H1 (cell line): ENCODE measurements at regions not wholly inside any gene's neighbourhood (a gene's known extent, or its start where the extent isn't known, plus 50 kb on each side); places are given as distances from the start of the nearest gene placed in this dataset.

Source experiments
- CTCF ChIA-PET: fragments of 300-600 bp; sonication (Branson Sonifier 250); formaldehyde crosslinking; loops from one replicate; lab custom pipeline; 2021; ENCODE audit not compliant: partially characterized antibody; lab: Charles Lee
- POLR2A ChIA-PET: fragments of 300-600 bp; sonication (Branson Sonifier 250); formaldehyde crosslinking; loops from one replicate; lab custom pipeline; 2021; ENCODE audit warnings: inconsistent platforms; ENCODE audit not compliant: partially characterized antibody; lab: Charles Lee
- DNase-seq, 2 experiments: peaks; one replicate each; pipeline versions ENCODE4 v3.0.0 to v3.0.0-alpha.2; 2010 to 2022; ENCODE audit warnings: low spot score in 2 of 2, low read depth in 1 of 2, mixed read lengths in 1 of 2
- FAIRE-seq: peaks from 2 replicates; lab custom pipeline; 2011; peaks lifted over from hg19 to GRCh38; lab: Jason Lieb, UNC
- H2AFZ ChIP-seq: 2 replicates; pipeline ENCODE4 v1.8.1; 2012; ENCODE audit warnings: low read length, inconsistent platforms
- H2AK5ac ChIP-seq: 2 replicates; pipeline ENCODE4 v1.6.1; 2013; ENCODE audit warnings: low read depth, low read length
- H2BK120ac ChIP-seq: replicated peaks from 2 replicates; pipeline ENCODE3; 2013; ENCODE audit warnings: low read depth, low read length, inconsistent platforms
- H2BK12ac ChIP-seq: 2 replicates; pipeline ENCODE4 v1.6.1; 2013; ENCODE audit warnings: low read depth, low read length
- H2BK15ac ChIP-seq: 2 replicates; pipeline ENCODE4 v1.6.1; 2013; ENCODE audit warnings: low read length
- H2BK20ac ChIP-seq: 2 replicates; pipeline ENCODE4 v1.6.1; 2013; ENCODE audit warnings: low read length
- H2BK5ac ChIP-seq: 2 replicates; pipeline ENCODE4 v1.6.1; 2013; ENCODE audit warnings: low read depth, low read length
- H3K14ac ChIP-seq: 2 replicates; pipeline ENCODE4 v1.6.1; 2013; ENCODE audit warnings: inconsistent platforms; ENCODE audit not compliant: insufficient read length
- H3K18ac ChIP-seq: 2 replicates; pipeline ENCODE4 v1.6.1; 2013; ENCODE audit warnings: low read length; ENCODE audit errors: extremely low read depth
- H3K23ac ChIP-seq: 2 replicates; pipeline ENCODE4 v1.6.1; 2013; ENCODE audit warnings: inconsistent platforms; ENCODE audit not compliant: insufficient read length
- H3K23me2 ChIP-seq: 2 replicates; pipeline ENCODE4 v1.6.1; 2013; ENCODE audit warnings: low read depth, low read length
- H3K27ac ChIP-seq: 2 replicates; pipeline ENCODE4 v1.6.1; 2011; ENCODE audit warnings: low read depth, low read length, inconsistent platforms
- H3K27me3 ChIP-seq, 4 experiments: replicated peaks in 1 of 4; 1 replicate in 1 of 4; 2 replicates in 3 of 4; pipeline versions ENCODE4 v1.6.1 to v1.8.1; 2011 to 2013; ENCODE audit warnings: low read length in 3 of 4, mild to moderate bottlenecking in 3 of 4, inconsistent platforms in 2 of 4, mixed read lengths in 2 of 4, moderate library complexity in 1 of 4; ENCODE audit not compliant: control insufficient read depth in 3 of 4, insufficient read depth in 3 of 4; ENCODE audit errors: extremely low read depth in 1 of 4
- H3K36me3 ChIP-seq, 4 experiments: 2 replicates each; pipeline versions ENCODE4 v1.6.1 to v1.8.1; 2011 to 2013; ENCODE audit warnings: mild to moderate bottlenecking in 4 of 4, low read length in 3 of 4, moderate library complexity in 2 of 4, control low read depth in 1 of 4, inconsistent platforms in 1 of 4; ENCODE audit not compliant: insufficient read depth in 4 of 4, control insufficient read depth in 2 of 4
- H3K4ac ChIP-seq: replicated peaks from 2 replicates; pipeline ENCODE3; 2013; ENCODE audit warnings: low read length, low read depth, mixed read lengths, inconsistent platforms; ENCODE audit not compliant: insufficient read length
- H3K4me1 ChIP-seq, 4 experiments: replicated peaks in 1 of 4; 1 replicate in 1 of 4; 2 replicates in 3 of 4; pipeline versions ENCODE4 v1.6.1 to v1.8.1; 2011 to 2013; ENCODE audit warnings: low read length in 3 of 4, inconsistent platforms in 2 of 4, mixed read lengths in 1 of 4; ENCODE audit not compliant: insufficient read depth in 4 of 4, control insufficient read depth in 3 of 4
- H3K4me2 ChIP-seq, 2 experiments: 2 replicates each; pipeline versions ENCODE4 v1.6.1 to v1.8.1; 2011 to 2013; ENCODE audit warnings: low read depth in 2 of 2, low read length in 2 of 2, control low read depth in 1 of 2, inconsistent platforms in 1 of 2, mild to moderate bottlenecking in 1 of 2; ENCODE audit not compliant: insufficient read depth in 1 of 2
- H3K4me3 ChIP-seq, 4 experiments: fragments of 200-600, 300-600 bp in 1 of 4; sonication (generic), shearing (Covaris generic), sonication (Bioruptor Twin) in 1 of 4; 2 replicates each; pipeline versions ENCODE4 v1.5.1 to v1.8.1; 2011 to 2016; ENCODE audit warnings: low read length in 4 of 4, low read depth in 3 of 4, control low read depth in 2 of 4, inconsistent platforms in 2 of 4, mild to moderate bottlenecking in 2 of 4, mixed read lengths in 1 of 4, moderate library complexity in 1 of 4; ENCODE audit not compliant: insufficient read depth in 2 of 4; ENCODE audit errors: extremely low read depth in 1 of 4
- H3K56ac ChIP-seq: replicated peaks from 2 replicates; pipeline ENCODE3; 2013; ENCODE audit warnings: low read depth, mild to moderate bottlenecking, mixed read lengths, low read length, inconsistent platforms; ENCODE audit not compliant: insufficient read length
- H3K79me1 ChIP-seq: 2 replicates; pipeline ENCODE4 v1.6.1; 2013; ENCODE audit warnings: low read depth, low read length, control low read depth
- H3K79me2 ChIP-seq, 2 experiments: 2 replicates each; pipeline versions ENCODE4 v1.6.1 to v1.8.1; 2012 to 2013; ENCODE audit warnings: low read length in 2 of 2, mild to moderate bottlenecking in 2 of 2, inconsistent platforms in 1 of 2; ENCODE audit not compliant: insufficient read depth in 2 of 2, control insufficient read depth in 1 of 2
- H3K9ac ChIP-seq, 4 experiments: replicated peaks in 1 of 4; 1 replicate in 1 of 4; 2 replicates in 3 of 4; pipeline versions ENCODE4 v1.6.1 to v1.8.1; 2011 to 2013; ENCODE audit warnings: low read depth in 3 of 4, low read length in 3 of 4, control low read depth in 2 of 4, mild to moderate bottlenecking in 2 of 4, moderate library complexity in 2 of 4, inconsistent platforms in 1 of 4; ENCODE audit errors: extremely low read depth in 1 of 4
- H3K9me3 ChIP-seq, 2 experiments: 2 replicates each; pipeline versions ENCODE4 v1.6.1 to v1.8.1; 2012 to 2013; ENCODE audit warnings: mild to moderate bottlenecking in 2 of 2, moderate library complexity in 2 of 2, control low read depth in 1 of 2, inconsistent platforms in 1 of 2, low read depth in 1 of 2, low read length in 1 of 2, mixed read lengths in 1 of 2; ENCODE audit not compliant: insufficient read depth in 2 of 2
- H4K20me1 ChIP-seq, 2 experiments: replicated peaks in 1 of 2; 2 replicates each; pipeline versions ENCODE3 to v1.8.1; 2011 to 2013; ENCODE audit warnings: inconsistent platforms in 2 of 2, low read length in 2 of 2, mild to moderate bottlenecking in 1 of 2; ENCODE audit not compliant: insufficient read depth in 2 of 2, control insufficient read depth in 1 of 2
- H4K5ac ChIP-seq: 2 replicates; pipeline ENCODE4 v1.6.1; 2013; ENCODE audit warnings: low read length, low read depth, mixed read lengths, inconsistent platforms; ENCODE audit not compliant: insufficient read length
- H4K8ac ChIP-seq: 2 replicates; pipeline ENCODE4 v1.8.0; 2013; ENCODE audit warnings: mild to moderate bottlenecking, moderate library complexity, low read length, inconsistent platforms; ENCODE audit not compliant: insufficient read depth; ENCODE audit errors: extremely low read depth
- H4K91ac ChIP-seq: replicated peaks from 2 replicates; pipeline ENCODE3; 2013; ENCODE audit warnings: low read length, mixed read lengths, inconsistent platforms; ENCODE audit not compliant: insufficient read length
- BRCA1 ChIP-seq: IDR thresholded peaks from 2 replicates; pipeline ENCODE4 v1.6.1; 2012; ENCODE audit warnings: low read depth, low read length, improper control_type of control experiment
- GABPA ChIP-seq: IDR thresholded peaks from 2 replicates; pipeline ENCODE4 v1.6.1; 2011; ENCODE audit warnings: mild to moderate bottlenecking, low read length, moderate library complexity, borderline replicate concordance; ENCODE audit not compliant: insufficient read depth
- KDM1A ChIP-seq: fragments of 200-600, 300-600 bp; sonication (generic); IDR thresholded peaks from 2 replicates; pipeline ENCODE4 v1.7.1; 2016; ENCODE audit warnings: mild to moderate bottlenecking, low read length, borderline replicate concordance
- POU5F1 ChIP-seq: IDR thresholded peaks from 2 replicates; pipeline ENCODE4 v1.6.1; 2011; ENCODE audit warnings: low read depth, mild to moderate bottlenecking, low read length, moderate library complexity
- WGBS, 2 experiments: shearing (Covaris generic) in 1 of 2; methylation state at CpG; one replicate each; pipeline versions ENCODE4 v1.1.6 to v1.1.7; 2013 to 2015; ENCODE audit warnings: low lambda C conversion rate in 2 of 2, mixed read lengths in 2 of 2, inconsistent platforms in 1 of 2, low coverage in 1 of 2, missing lambda C conversion rate in 1 of 2; ENCODE audit not compliant: insufficient replicate concordance in 2 of 2, insufficient coverage in 1 of 2, insufficient read length in 1 of 2; ENCODE audit errors: extremely low coverage in 1 of 2, missing lambda C conversion rate in 1 of 2; 5-methylcytosine and 5-hydroxymethylcytosine counted together

- Histone ChIP-seq H2AFZ (no peak overlapping the region), H2BK15ac (no peak overlapping the region), H4K8ac (no peak overlapping the region), H3K4me3 (no peak overlapping the region), H3K27ac (no peak overlapping the region), H2BK12ac (peak overlapping the region; percentile 56; the same call in 1 of the 2 replicates), H3K18ac (no peak overlapping the region; the same call in 1 of the 2 replicates), H3K36me3 (no peaks in the 10 kb centered on the region), H3K9me3 (no peaks in the 10 kb centered on the region), H2AK5ac (no peak overlapping the region; the same call in 1 of the 2 replicates), H4K5ac (no peak overlapping the region), H3K4ac (no peak overlapping the region), H4K91ac (peak overlapping the region; percentile 75), H3K56ac (no peak overlapping the region), H3K79me2 (no peaks in the 10 kb centered on the region), H3K4me2 (peak overlapping the region in 1 of 2 experiments; percentile 73; a peak in 2 of 4 replicates), H3K14ac (no peak overlapping the region), H3K4me1 (peaks cover 6 to 15% (median 12%) of the 10 kb centered on the region in 4 experiments), H3K79me1 (no peaks in the 10 kb centered on the region), H2BK5ac (peak overlapping the region; percentile 40; the same call in 1 of the 2 replicates), H2BK20ac (peak overlapping the region; percentile 82), H2BK120ac (peak overlapping the region; percentile 30), H3K23ac (no peak overlapping the region), H3K23me2 (peaks cover 6% of the 10 kb centered on the region; the same call in 1 of the 2 replicates), H4K20me1 (no peaks in the 10 kb centered on the region), H3K27me3 (no peaks in the 10 kb centered on the region), H3K9ac (no peak overlapping the region)
- DNase-seq: no peak
- WGBS, 2 experiments: 82% methylated on average over 3 of the region's 3 CpGs; no CpG with 5 or more reads in 1 of the 2 experiments
- no peak for FAIRE-seq
- ChIA-PET CTCF (interaction anchor here (0.6 to 3.8 kb wide), 7 partner anchors 9 to 653 kb away, joined by 3 to 21 read pairs (median 5); no protein-coding TSS in a partner anchor), POLR2A (interaction anchor here (1.0 to 3.2 kb wide), 4 partner anchors 52 to 165 kb away, joined by 3 to 11 read pairs (median 5); partner anchors contain the start of genes NKIRAS1 and RPL15)
- TF ChIP-seq BRCA1: no peak
- TF ChIP-seq POU5F1: no peak
- no peak for TF ChIP-seq GABPA
- no peak for TF ChIP-seq KDM1A
These were observed 53.6 kb upstream of the UBE2E1 start for GRCh38 chr3:23752126-23752525.
